ENCODE measurements at regions not wholly inside any gene's neighbourhood (a gene's known extent, or its start where the extent isn't known, plus 50 kb on each side); places are given as distances from the start of the nearest gene placed in this dataset.

- peaks cover 0 to 2% of the 10 kb centered on the region in 2 donors for H3K9me3 Mint-ChIP-seq
- no peak for DNase-seq
- no peaks in the 10 kb centered on the region for H3K36me3 Mint-ChIP-seq
- H3K27me3 Mint-ChIP-seq: peaks cover 16 to 57% of the 10 kb centered on the region in 2 donors
- H3K4me3 Mint-ChIP-seq: no peak overlapping the region
- ATAC-seq (replicated peaks): no peak
- H3K4me1 Mint-ChIP-seq: peaks cover 2 to 5% of the 10 kb centered on the region in 2 donors
- H3K27ac Mint-ChIP-seq: no peak overlapping the region
These were observed 101.8 kb downstream of the TPRA1 start for GRCh38 chr3:127488740-127489139.

- ATAC-seq (replicated peaks) (no peak), DNase-seq (no peak)
- H3K4me1 Mint-ChIP-seq: peaks cover 6 to 8% of the 10 kb centered on the region in 2 donors
- no peak overlapping the region for H3K4me3 Mint-ChIP-seq
- no peaks in the 10 kb centered on the region for H3K36me3 Mint-ChIP-seq
- H3K27me3 Mint-ChIP-seq: peaks cover 21 to 59% of the 10 kb centered on the region in 2 donors
- H3K9me3 Mint-ChIP-seq: peaks cover 0 to under 1% of the 10 kb centered on the region in 2 donors
- no peak overlapping the region for H3K27ac Mint-ChIP-seq
These were observed 102.3 kb downstream of the TPRA1 start for GRCh38 chr3:127488141-127488672.

- Mint-ChIP-seq H3K36me3 (no peaks in the 10 kb centered on the region), H3K27ac (no peak overlapping the region), H3K27me3 (peaks cover 26 to 65% of the 10 kb centered on the region in 2 donors), H3K9me3 (no peaks in the 10 kb centered on the region), H3K4me1 (peaks cover 6 to 8% of the 10 kb centered on the region in 2 donors), H3K4me3 (no peak overlapping the region)
- ATAC-seq (replicated peaks): no peak
- DNase-seq: no peak
These were observed 103.3 kb downstream of the TPRA1 start for GRCh38 chr3:127487196-127487595.

GRCh38 chr3:127486321-127486944 is 104.1 kb downstream of the TPRA1 start:
- peaks cover 6 to 8% of the 10 kb centered on the region in 2 donors for H3K4me1 Mint-ChIP-seq
- H3K4me3 Mint-ChIP-seq: no peak overlapping the region
- H3K27ac Mint-ChIP-seq: no peak overlapping the region
- no peak for DNase-seq
- H3K36me3 Mint-ChIP-seq: no peaks in the 10 kb centered on the region
- H3K27me3 Mint-ChIP-seq: peaks cover 26 to 65% of the 10 kb centered on the region in 2 donors
- no peak for ATAC-seq (replicated peaks)
- H3K9me3 Mint-ChIP-seq: no peaks in the 10 kb centered on the region

- H3K27ac Mint-ChIP-seq: no peak overlapping the region
- DNase-seq (no peak), ATAC-seq (replicated peaks) (no peak)
These were observed 105.0 kb downstream of the TPRA1 start for GRCh38 chr3:127485396-127486170.

GRCh38 chr3:127484601-127485388 is 105.7 kb downstream of the TPRA1 start:
- DNase-seq: no peak
- Mint-ChIP-seq H3K9me3 (no peaks in the 10 kb centered on the region), H3K27ac (no peak overlapping the region), H3K4me3 (no peak overlapping the region), H3K36me3 (no peaks in the 10 kb centered on the region), H3K4me1 (peaks cover 6 to 8% of the 10 kb centered on the region in 2 donors), H3K27me3 (peaks cover 26 to 64% of the 10 kb centered on the region in 2 donors)
- ATAC-seq (replicated peaks): peak in 1 of 2 donors; percentile 19

More at GRCh38 chr3:127485396-127486170, 105.0 kb downstream of the TPRA1 start:
- peaks cover 26 to 65% of the 10 kb centered on the region in 2 donors for H3K27me3 Mint-ChIP-seq
- H3K36me3 Mint-ChIP-seq: no peaks in the 10 kb centered on the region
- no peak overlapping the region for H3K4me3 Mint-ChIP-seq
- no peaks in the 10 kb centered on the region for H3K9me3 Mint-ChIP-seq
- peaks cover 6 to 8% of the 10 kb centered on the region in 2 donors for H3K4me1 Mint-ChIP-seq

GRCh38 chr3:127483902-127484591 is 106.5 kb downstream of the TPRA1 start:
- DNase-seq: peak; percentile 61
- peak overlapping the region; percentile 27 for H3K27ac Mint-ChIP-seq
- no peaks in the 10 kb centered on the region for H3K36me3 Mint-ChIP-seq
- peaks cover 6 to 8% of the 10 kb centered on the region in 2 donors for H3K4me1 Mint-ChIP-seq
- peaks cover 26 to 57% of the 10 kb centered on the region in 2 donors for H3K27me3 Mint-ChIP-seq
- peak; percentile 92 to 96 for ATAC-seq (replicated peaks)
- peak overlapping the region in 1 of 2 donors; percentile 4 for H3K4me3 Mint-ChIP-seq
- H3K9me3 Mint-ChIP-seq: no peaks in the 10 kb centered on the region

GRCh38 chr3:127483005-127483641 is 107.4 kb downstream of the TPRA1 start:
- peaks cover 6 to 8% of the 10 kb centered on the region in 2 donors for H3K4me1 Mint-ChIP-seq
- H3K27ac Mint-ChIP-seq: peak overlapping the region; percentile 87
- no peak for DNase-seq
- ATAC-seq (replicated peaks): no peak
- no peak overlapping the region for H3K4me3 Mint-ChIP-seq
- no peaks in the 10 kb centered on the region for H3K9me3 Mint-ChIP-seq
- peaks cover 26 to 48% of the 10 kb centered on the region in 2 donors for H3K27me3 Mint-ChIP-seq
- no peaks in the 10 kb centered on the region for H3K36me3 Mint-ChIP-seq

GRCh38 chr3:127482216-127483004 is 108.1 kb downstream of the TPRA1 start:
- no peak overlapping the region for H3K4me3 Mint-ChIP-seq
- no peak for DNase-seq
- H3K27me3 Mint-ChIP-seq: peaks cover 22 to 40% of the 10 kb centered on the region in 2 donors
- H3K4me1 Mint-ChIP-seq: peaks cover 6 to 8% of the 10 kb centered on the region in 2 donors
- H3K36me3 Mint-ChIP-seq: no peaks in the 10 kb centered on the region
- H3K27ac Mint-ChIP-seq: peak overlapping the region; percentile 87
- H3K9me3 Mint-ChIP-seq: no peaks in the 10 kb centered on the region
- ATAC-seq (replicated peaks): no peak

GRCh38 chr3:127480196-127480954 is 110.2 kb downstream of the TPRA1 start:
- Mint-ChIP-seq H3K9me3 (no peaks in the 10 kb centered on the region), H3K27me3 (peaks cover 24% of the 10 kb centered on the region in 2 donors)

GRCh38 chr3:127479449-127479848 is 111.1 kb downstream of the TPRA1 start:
- no peaks in the 10 kb centered on the region for H3K9me3 Mint-ChIP-seq
- no peak overlapping the region for H3K27ac Mint-ChIP-seq

More at GRCh38 chr3:127480196-127480954, 110.2 kb downstream of the TPRA1 start:
- H3K4me1 Mint-ChIP-seq: peaks cover 6 to 8% of the 10 kb centered on the region in 2 donors
- no peak overlapping the region for H3K4me3 Mint-ChIP-seq
- no peaks in the 10 kb centered on the region for H3K36me3 Mint-ChIP-seq
- no peak overlapping the region for H3K27ac Mint-ChIP-seq
- ATAC-seq (replicated peaks) (no peak), DNase-seq (no peak)

GRCh38 chr3:127478922-127479321 is 111.6 kb downstream of the TPRA1 start:
- no peak for DNase-seq
- Mint-ChIP-seq H3K4me3 (no peak overlapping the region), H3K36me3 (no peaks in the 10 kb centered on the region), H3K27ac (no peak overlapping the region), H3K27me3 (peaks cover 17 to 25% of the 10 kb centered on the region in 2 donors), H3K9me3 (no peaks in the 10 kb centered on the region), H3K4me1 (peaks cover 5% of the 10 kb centered on the region in 2 donors)
- ATAC-seq (replicated peaks): no peak

More at GRCh38 chr3:127479449-127479848, 111.1 kb downstream of the TPRA1 start:
- H3K4me1 Mint-ChIP-seq: peaks cover 6 to 8% of the 10 kb centered on the region in 2 donors
- DNase-seq: no peak
- peaks cover 19 to 23% of the 10 kb centered on the region in 2 donors for H3K27me3 Mint-ChIP-seq
- ATAC-seq (replicated peaks): no peak
- no peaks in the 10 kb centered on the region for H3K36me3 Mint-ChIP-seq
- no peak overlapping the region for H3K4me3 Mint-ChIP-seq
